ENCODE measurements at regions not wholly inside any gene's neighbourhood (a gene's known extent, or its start where the extent isn't known, plus 50 kb on each side); places are given as distances from the start of the nearest gene placed in this dataset.

GRCh38 chr13:104869501-104869900, 1666.0 kb downstream of the EFNB2 start:
- no peak for TF ChIP-seq CTCF (IDR thresholded peaks at IDR 0.05; ENCODE audit: control insufficient read depth, extremely low read depth, insufficient read depth)
- no peak for DNase-seq (ENCODE audit: low read depth)
- no peak overlapping the region for H3K4me3 ChIP-seq (ENCODE audit: low read depth, low read length)

GRCh38 chr13:104868806-104869205, 1666.7 kb downstream of the EFNB2 start:
- no peak overlapping the region for H3K4me3 ChIP-seq (ENCODE audit: low read depth, low read length)
- TF ChIP-seq CTCF (IDR thresholded peaks at IDR 0.05; ENCODE audit: control insufficient read depth, extremely low read depth, insufficient read depth) = no peak
- no peak for DNase-seq (ENCODE audit: low read depth)

- no peak for DNase-seq (ENCODE audit: low read depth)
- no peak for TF ChIP-seq CTCF (IDR thresholded peaks at IDR 0.05; ENCODE audit: control insufficient read depth, extremely low read depth, insufficient read depth)
- no peak overlapping the region for H3K4me3 ChIP-seq (ENCODE audit: low read depth, low read length)
Observed at GRCh38 chr13:104855581-104855980, 1679.9 kb downstream of the EFNB2 start.

GRCh38 chr13:104854698-104855097, 1680.8 kb downstream of the EFNB2 start:
- TF ChIP-seq CTCF (IDR thresholded peaks at IDR 0.05; ENCODE audit: control insufficient read depth, extremely low read depth, insufficient read depth) = no peak
- no peak for DNase-seq (ENCODE audit: low read depth)
- H3K4me3 ChIP-seq (ENCODE audit: low read depth, low read length) = no peak overlapping the region

GRCh38 chr13:104854007-104854406, 1681.5 kb downstream of the EFNB2 start:
- TF ChIP-seq CTCF (IDR thresholded peaks at IDR 0.05; ENCODE audit: control insufficient read depth, extremely low read depth, insufficient read depth) = no peak
- no peak for DNase-seq (ENCODE audit: low read depth)
- no peak overlapping the region for H3K4me3 ChIP-seq (ENCODE audit: low read depth, low read length)

- DNase-seq (ENCODE audit: low read depth) = peak; percentile 2
- no peak for TF ChIP-seq CTCF (IDR thresholded peaks at IDR 0.05; ENCODE audit: control insufficient read depth, extremely low read depth, insufficient read depth)
- H3K4me3 ChIP-seq (ENCODE audit: low read depth, low read length) = no peak overlapping the region
Observed at GRCh38 chr13:104847922-104848321, 1687.5 kb downstream of the EFNB2 start.

GRCh38 chr13:104843401-104843800, 1692.1 kb downstream of the EFNB2 start:
- no peak overlapping the region for H3K4me3 ChIP-seq (ENCODE audit: low read depth, low read length)
- no peak for TF ChIP-seq CTCF (IDR thresholded peaks at IDR 0.05; ENCODE audit: control insufficient read depth, extremely low read depth, insufficient read depth)

More at GRCh38 chr13:104843401-104843800, 1692.1 kb downstream of the EFNB2 start:
- DNase-seq (ENCODE audit: low read depth) = no peak

All from LNCaP clone FGC (cell line).